ENCODE measurements at regions not wholly inside any gene's neighbourhood (a gene's known extent, or its start where the extent isn't known, plus 50 kb on each side); places are given as distances from the start of the nearest gene placed in this dataset.
"Not testable (repeated sequence)": the region's sequence is repeated elsewhere in the genome, so short reads cannot be mapped to it uniquely, and the experiment has no call there.

DNA sequence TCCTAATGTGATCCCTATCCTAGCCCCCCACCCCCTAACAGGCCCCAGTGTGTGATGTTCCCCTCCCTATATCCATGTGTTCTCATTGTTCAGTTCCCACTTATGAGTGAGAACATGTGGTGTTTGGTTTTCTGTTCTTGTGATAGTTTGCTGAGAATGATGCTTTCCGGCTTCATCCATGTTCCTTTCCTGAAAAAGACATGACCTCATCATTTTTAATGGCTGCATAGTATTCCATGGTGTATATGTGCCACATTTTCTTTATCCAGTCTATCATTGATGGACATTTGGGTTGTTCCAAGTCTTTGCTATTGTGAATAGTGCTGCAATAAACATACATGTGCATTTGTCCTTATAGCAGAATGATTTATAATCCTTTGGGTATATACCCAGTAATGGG is 214.4 kb upstream of the RAI14 start:
- not testable (repeated sequence) for TF ChIP-seq ZNF695 (CRISPR knock-in tag; IDR thresholded peaks at IDR 0.05); EZH2 (IDR thresholded peaks at IDR 0.05; ENCODE audit: borderline replicate concordance, low read depth, low read length); MYC (IDR thresholded peaks at IDR 0.05; ENCODE audit: low read depth, low read length); MYC (CRISPR knock-in tag; IDR thresholded peaks at IDR 0.05; ENCODE audit: borderline replicate concordance, low read depth); FOXK1 (CRISPR knock-in tag; IDR thresholded peaks at IDR 0.05; ENCODE audit: borderline replicate concordance); EHMT2 (IDR thresholded peaks at IDR 0.05)
- TF ChIP-seq, protein P1, sequence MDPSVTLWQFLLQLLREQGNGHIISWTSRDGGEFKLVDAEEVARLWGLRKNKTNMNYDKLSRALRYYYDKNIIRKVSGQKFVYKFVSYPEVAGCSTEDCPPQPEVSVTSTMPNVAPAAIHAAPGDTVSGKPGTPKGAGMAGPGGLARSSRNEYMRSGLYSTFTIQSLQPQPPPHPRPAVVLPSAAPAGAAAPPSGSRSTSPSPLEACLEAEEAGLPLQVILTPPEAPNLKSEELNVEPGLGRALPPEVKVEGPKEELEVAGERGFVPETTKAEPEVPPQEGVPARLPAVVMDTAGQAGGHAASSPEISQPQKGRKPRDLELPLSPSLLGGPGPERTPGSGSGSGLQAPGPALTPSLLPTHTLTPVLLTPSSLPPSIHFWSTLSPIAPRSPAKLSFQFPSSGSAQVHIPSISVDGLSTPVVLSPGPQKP (CRISPR knock-in tag; IDR thresholded peaks at IDR 0.05), result not testable (repeated sequence)

Measured in K562 (cell line).